ENCODE measurements at regions not wholly inside any gene's neighbourhood (a gene's known extent, or its start where the extent isn't known, plus 50 kb on each side); places are given as distances from the start of the nearest gene placed in this dataset.

DNA sequence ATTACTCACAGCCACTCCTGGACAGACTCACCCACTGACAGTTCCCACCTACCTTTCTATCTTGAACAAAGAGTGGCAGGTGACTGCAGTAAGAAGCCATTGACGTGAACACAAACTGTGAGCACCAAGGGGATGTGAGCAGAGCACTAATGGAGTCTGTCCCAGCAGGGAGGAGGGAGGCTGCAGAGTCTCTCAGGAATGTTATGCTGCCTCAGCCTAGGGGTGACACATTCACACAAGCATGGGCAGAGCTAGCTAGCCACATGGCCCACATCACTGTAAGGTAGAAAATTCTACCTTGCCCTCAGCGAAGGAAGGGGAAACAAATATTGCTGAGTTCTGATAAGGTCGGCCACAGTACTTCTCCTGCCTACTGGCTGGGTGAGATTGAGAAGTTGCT is 56.8 kb upstream of the PTGFRN start:
- TF ChIP-seq CTCF (IDR thresholded peaks at IDR 0.05) (no peak), POLR2A (IDR thresholded peaks at IDR 0.05) (no peak)
